A673 (cell line): ENCODE measurements at regions not wholly inside any gene's neighbourhood (a gene's known extent, or its start where the extent isn't known, plus 50 kb on each side); places are given as distances from the start of the nearest gene placed in this dataset.
A peak's percentile ranks its signal among the peaks of the same experiment; 100 is the strongest.

Source experiments
- BruUV-seq: library from RNA; stranded (reverse); fragments of 400-500 nt; replicated peaks from 2 replicates; lab custom pipeline; 2021; lab: Mats Ljungman, UMichigan
- CTCF ChIA-PET: fragments of 300-600 bp; sonication (Branson Sonifier 250); formaldehyde crosslinking; loops from one replicate; lab custom pipeline; 2022; ENCODE audit warnings: antibody characterized with exemption; lab: Charles Lee
- POLR2A ChIA-PET: fragments of 300-600 bp; sonication (Branson Sonifier 250); formaldehyde crosslinking; loops from one replicate; lab custom pipeline; 2022; ENCODE audit warnings: antibody characterized with exemption; ENCODE audit not compliant: low non-redundant PET; lab: Charles Lee
- DNase-seq: peaks from one replicate; pipeline ENCODE4 v3.0.0-alpha.2; 2015; ENCODE audit warnings: low spot score
- H3K27ac ChIP-seq: fragments of 200-600 bp; sonication (generic); 2 replicates; pipeline ENCODE4 v1.5.1; 2016; ENCODE audit warnings: mixed run types, low read depth, mild to moderate bottlenecking, mixed read lengths, antibody characterized with exemption, low read length; ENCODE audit not compliant: poor library complexity, severe bottlenecking
- H3K27me3 ChIP-seq: fragments of 200-600 bp; sonication (generic); replicated peaks from 2 replicates; pipeline ENCODE4 v1.6.1; 2017; ENCODE audit warnings: mixed run types, low read depth, mild to moderate bottlenecking, mixed read lengths, antibody characterized with exemption, low read length; ENCODE audit not compliant: insufficient read depth, poor library complexity
- H3K36me3 ChIP-seq: fragments of 200-600 bp; sonication (generic); 2 replicates; pipeline ENCODE4 v1.6.1; 2016; ENCODE audit warnings: mixed run types, mild to moderate bottlenecking, mixed read lengths, antibody characterized with exemption, low read length; ENCODE audit not compliant: insufficient read depth, poor library complexity, severe bottlenecking
- H3K4me1 ChIP-seq: fragments of 200-600 bp; sonication (generic); 2 replicates; pipeline ENCODE4 v1.6.1; 2017; ENCODE audit warnings: mixed run types, mild to moderate bottlenecking, mixed read lengths, antibody characterized with exemption, low read length; ENCODE audit not compliant: insufficient read depth, poor library complexity, severe bottlenecking
- H3K4me3 ChIP-seq: fragments of 200-600 bp; sonication (generic); 2 replicates; pipeline ENCODE4 v1.5.1; 2016; ENCODE audit warnings: low read depth, mixed run types, mild to moderate bottlenecking, mixed read lengths, low read length; ENCODE audit not compliant: poor library complexity, severe bottlenecking
- H3K9me3 ChIP-seq: fragments of 200-600 bp; sonication (generic); 2 replicates; pipeline ENCODE4 v1.6.1; 2016; ENCODE audit warnings: mixed run types, low read depth, mild to moderate bottlenecking, mixed read lengths, antibody characterized with exemption, low read length; ENCODE audit not compliant: poor library complexity, severe bottlenecking
- CTCF ChIP-seq: fragments of 300-800, 200-600 bp; sonication (generic); conservative IDR thresholded peaks from 2 replicates; pipeline ENCODE4 v1.5.1; 2017; ENCODE audit warnings: low read depth, mild to moderate bottlenecking, antibody characterized with exemption, low read length, moderate library complexity, mixed read lengths
- EZH2 ChIP-seq: fragments of 200-600 bp; sonication (generic); IDR thresholded peaks from 2 replicates; pipeline ENCODE4 v1.6.1; 2017; ENCODE audit warnings: borderline replicate concordance, low read depth, mild to moderate bottlenecking, mixed read lengths, antibody characterized with exemption, low read length; ENCODE audit not compliant: poor library complexity, severe bottlenecking
- intact Hi-C: fragments of 100-400 bp; cut with micrococcal nuclease; formaldehyde crosslinking; loops from one replicate; pipeline ENCODE4 v1.10.0; 2022; ENCODE audit not compliant: unreplicated experiment

- no peak overlapping the region for H3K27ac ChIP-seq
- ChIA-PET CTCF (no interaction called here), POLR2A (no interaction called here)
- intact Hi-C loops, result no loop called here
- TF ChIP-seq EZH2 (no peak), CTCF (no peak)
- BruUV-seq, result no TSS peak
- no peaks in the 10 kb centered on the region for H3K36me3 ChIP-seq
- H3K9me3 ChIP-seq, result no peaks in the 10 kb centered on the region
- DNase-seq, result no peak
- no peaks in the 10 kb centered on the region for H3K27me3 ChIP-seq
- H3K4me3 ChIP-seq, result no peak overlapping the region
- no peaks in the 10 kb centered on the region for H3K4me1 ChIP-seq
These were observed 333.3 kb upstream of the GRIA1 start for GRCh38 chr5:153157156-153157555.

- Histone ChIP-seq H3K36me3 (no peaks in the 10 kb centered on the region), H3K4me3 (no peak overlapping the region), H3K27ac (no peak overlapping the region), H3K9me3 (no peaks in the 10 kb centered on the region), H3K27me3 (no peaks in the 10 kb centered on the region), H3K4me1 (no peaks in the 10 kb centered on the region)
- intact Hi-C loops, result no loop called here
- POLR2A ChIA-PET, result no interaction called here
- CTCF ChIA-PET, result no interaction called here
- no peak for TF ChIP-seq EZH2
- no peak for DNase-seq
- no TSS peak for BruUV-seq
These were observed 331.9 kb upstream of the GRIA1 start for GRCh38 chr5:153158608-153159007.

- Histone ChIP-seq H3K4me1 (no peaks in the 10 kb centered on the region), H3K27me3 (no peaks in the 10 kb centered on the region), H3K36me3 (no peaks in the 10 kb centered on the region), H3K27ac (no peak overlapping the region), H3K4me3 (no peak overlapping the region), H3K9me3 (no peaks in the 10 kb centered on the region)
- TF ChIP-seq CTCF (no peak), EZH2 (no peak)
- POLR2A ChIA-PET, result no interaction called here
- intact Hi-C loops, result no loop called here
- CTCF ChIA-PET, result no interaction called here
- peak; percentile 7 for DNase-seq
- BruUV-seq, result no TSS peak
These were observed 330.9 kb upstream of the GRIA1 start for GRCh38 chr5:153159616-153160015.

- no peaks in the 10 kb centered on the region for H3K27me3 ChIP-seq
- ChIA-PET CTCF (no interaction called here), POLR2A (no interaction called here)
- BruUV-seq, result no TSS peak
- TF ChIP-seq CTCF (no peak), EZH2 (no peak)
- H3K9me3 ChIP-seq, result no peaks in the 10 kb centered on the region
- H3K36me3 ChIP-seq, result no peaks in the 10 kb centered on the region
- intact Hi-C loops, result no loop called here
- H3K27ac ChIP-seq, result no peak overlapping the region
- no peak for DNase-seq
- no peak overlapping the region for H3K4me3 ChIP-seq
- H3K4me1 ChIP-seq, result no peaks in the 10 kb centered on the region
These were observed 322.2 kb upstream of the GRIA1 start for GRCh38 chr5:153168241-153168640.
